ENCODE measurements at regions not wholly inside any gene's neighbourhood (a gene's known extent, or its start where the extent isn't known, plus 50 kb on each side); places are given as distances from the start of the nearest gene placed in this dataset.

GRCh38 chr5:93151896-93152295 is 429.1 kb downstream of the NR2F1-AS1 start:
- Histone ChIP-seq H3K27ac (no peak overlapping the region), H3K9me3 (no peaks in the 10 kb centered on the region), H3K36me3 (no peaks in the 10 kb centered on the region), H3K4me1 (no peaks in the 10 kb centered on the region), H3K27me3 (ENCODE audit: low read depth) (no peaks in the 10 kb centered on the region), H3K4me3 (no peak overlapping the region)
- intact Hi-C loops (cut with DNase I) = no loop called here
- TF ChIP-seq, protein P1, sequence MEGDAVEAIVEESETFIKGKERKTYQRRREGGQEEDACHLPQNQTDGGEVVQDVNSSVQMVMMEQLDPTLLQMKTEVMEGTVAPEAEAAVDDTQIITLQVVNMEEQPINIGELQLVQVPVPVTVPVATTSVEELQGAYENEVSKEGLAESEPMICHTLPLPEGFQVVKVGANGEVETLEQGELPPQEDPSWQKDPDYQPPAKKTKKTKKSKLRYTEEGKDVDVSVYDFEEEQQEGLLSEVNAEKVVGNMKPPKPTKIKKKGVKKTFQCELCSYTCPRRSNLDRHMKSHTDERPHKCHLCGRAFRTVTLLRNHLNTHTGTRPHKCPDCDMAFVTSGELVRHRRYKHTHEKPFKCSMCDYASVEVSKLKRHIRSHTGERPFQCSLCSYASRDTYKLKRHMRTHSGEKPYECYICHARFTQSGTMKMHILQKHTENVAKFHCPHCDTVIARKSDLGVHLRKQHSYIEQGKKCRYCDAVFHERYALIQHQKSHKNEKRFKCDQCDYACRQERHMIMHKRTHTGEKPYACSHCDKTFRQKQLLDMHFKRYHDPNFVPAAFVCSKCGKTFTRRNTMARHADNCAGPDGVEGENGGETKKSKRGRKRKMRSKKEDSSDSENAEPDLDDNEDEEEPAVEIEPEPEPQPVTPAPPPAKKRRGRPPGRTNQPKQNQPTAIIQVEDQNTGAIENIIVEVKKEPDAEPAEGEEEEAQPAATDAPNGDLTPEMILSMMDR (IDR thresholded peaks at IDR 0.05) = no peak
- ATAC-seq = no peak
- no peak for DNase-seq

GRCh38 chr5:93151121-93151520 is 429.9 kb downstream of the NR2F1-AS1 start:
- Histone ChIP-seq H3K27ac (no peak overlapping the region), H3K27me3 (ENCODE audit: low read depth) (no peaks in the 10 kb centered on the region)
- intact Hi-C loops (cut with DNase I) = no loop called here

GRCh38 chr5:93150311-93151012 is 430.6 kb downstream of the NR2F1-AS1 start:
- ATAC-seq = no peak
- Histone ChIP-seq H3K27me3 (ENCODE audit: low read depth) (no peaks in the 10 kb centered on the region), H3K36me3 (no peaks in the 10 kb centered on the region), H3K4me1 (no peaks in the 10 kb centered on the region), H3K4me3 (no peak overlapping the region), H3K9me3 (no peaks in the 10 kb centered on the region), H3K27ac (no peak overlapping the region)
- TF ChIP-seq, protein P1 (IDR thresholded peaks at IDR 0.05) = no peak
- intact Hi-C loops (cut with DNase I) = no loop called here
- DNase-seq = no peak

More at GRCh38 chr5:93151121-93151520, 429.9 kb downstream of the NR2F1-AS1 start:
- ATAC-seq (no peak), DNase-seq (no peak)
- Histone ChIP-seq H3K36me3 (no peaks in the 10 kb centered on the region), H3K4me3 (no peak overlapping the region), H3K9me3 (no peaks in the 10 kb centered on the region), H3K4me1 (no peaks in the 10 kb centered on the region)
- TF ChIP-seq, protein P1 (IDR thresholded peaks at IDR 0.05) = no peak

DNA sequence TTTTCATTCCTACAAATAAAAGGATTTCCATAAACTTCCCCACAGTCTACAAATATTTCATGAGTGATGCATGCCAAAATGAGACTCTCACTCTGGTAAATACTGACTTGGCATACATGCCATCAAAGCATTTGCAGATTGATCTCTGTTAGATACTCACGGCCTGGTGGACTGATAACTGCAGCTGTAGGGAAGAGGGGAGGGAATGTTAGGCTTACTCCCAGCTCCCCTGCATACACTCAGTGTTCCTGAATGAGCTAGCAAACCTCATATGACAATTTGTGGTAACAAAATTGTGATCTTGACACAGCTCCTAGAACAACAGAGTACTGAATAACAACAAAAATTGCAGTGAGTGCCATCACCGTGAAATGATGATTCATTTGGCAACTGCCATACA is 435.3 kb downstream of the NR2F1-AS1 start:
- DNase-seq = no peak
- no peaks in the 10 kb centered on the region for H3K9me3 ChIP-seq
- H3K4me1 ChIP-seq = no peaks in the 10 kb centered on the region
- H3K27me3 ChIP-seq (ENCODE audit: low read depth) = no peaks in the 10 kb centered on the region
- H3K36me3 ChIP-seq = no peaks in the 10 kb centered on the region
- H3K4me3 ChIP-seq = no peak overlapping the region
- intact Hi-C loops (cut with DNase I) = no loop called here
- TF ChIP-seq, protein P1 (IDR thresholded peaks at IDR 0.05) = no peak
- no peak overlapping the region for H3K27ac ChIP-seq
- no peak for ATAC-seq

DNA sequence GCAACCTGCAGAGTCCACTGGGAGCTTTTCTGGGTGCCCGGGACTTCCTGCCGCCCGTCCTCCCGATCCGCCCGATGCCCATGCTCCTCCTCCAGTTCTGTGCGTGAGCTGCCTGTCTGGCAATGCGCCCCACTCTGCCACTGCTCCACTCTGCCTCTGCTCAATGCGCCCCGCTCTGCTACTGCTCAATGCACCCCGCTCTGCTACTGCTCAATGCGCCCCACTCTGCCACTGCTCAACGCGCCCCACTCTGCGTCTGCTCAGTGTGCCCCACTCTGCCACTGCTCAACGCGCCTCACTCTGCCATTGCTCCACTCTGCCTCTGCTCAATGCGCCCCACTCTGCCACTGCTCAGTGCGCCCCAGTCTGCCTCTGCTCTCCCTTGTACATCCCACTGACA is 436.0 kb downstream of the NR2F1-AS1 start:
- H3K27ac ChIP-seq = no peak overlapping the region
- no peaks in the 10 kb centered on the region for H3K27me3 ChIP-seq (ENCODE audit: low read depth)
- no peaks in the 10 kb centered on the region for H3K9me3 ChIP-seq
- ATAC-seq = peak in 1 of 2 donors; percentile 32
- TF ChIP-seq, protein P1 (IDR thresholded peaks at IDR 0.05) = no peak
- no peaks in the 10 kb centered on the region for H3K36me3 ChIP-seq
- DNase-seq = peak; percentile 37
- H3K4me3 ChIP-seq = no peak overlapping the region
- no peaks in the 10 kb centered on the region for H3K4me1 ChIP-seq
- intact Hi-C loops (cut with DNase I) = no loop called here

Measured in lower lobe of right lung (tissue), 2 donors.